Kidney epithelial cell (primary cell): ENCODE measurements at regions not wholly inside any gene's neighbourhood (a gene's known extent, or its start where the extent isn't known, plus 50 kb on each side); places are given as distances from the start of the nearest gene placed in this dataset.

Experiments
- DNase-seq: peaks from one replicate; pipeline ENCODE4 v3.0.0-alpha.2; 2010; ENCODE audit warnings: low read depth
- H3K27me3 ChIP-seq: 2 replicates; pipeline ENCODE4 v1.6.0; 2011; ENCODE audit warnings: low read length; ENCODE audit not compliant: control insufficient read depth, insufficient read depth
- H3K36me3 ChIP-seq: 2 replicates; pipeline ENCODE4 v1.5.1; 2011; ENCODE audit warnings: low read length; ENCODE audit not compliant: control insufficient read depth, insufficient read depth
- H3K4me3 ChIP-seq: 2 replicates; pipeline ENCODE4 v1.5.1; 2011; ENCODE audit warnings: low read depth, mild to moderate bottlenecking, control low read depth, low read length
- CTCF ChIP-seq: IDR thresholded peaks from 2 replicates; pipeline ENCODE4 v1.5.1; 2011; ENCODE audit warnings: mild to moderate bottlenecking, moderate library complexity, low read length, control low read depth, inconsistent platforms; ENCODE audit not compliant: insufficient read depth, poor library complexity, severe bottlenecking

- no peak for DNase-seq
- Histone ChIP-seq H3K36me3 (no peaks in the 10 kb centered on the region), H3K4me3 (no peak overlapping the region), H3K27me3 (no peaks in the 10 kb centered on the region)
- TF ChIP-seq CTCF, result no peak
These were observed 101.2 kb upstream of the POT1 start for GRCh38 chr7:125030756-125031387.

- H3K4me3 ChIP-seq, result no peak overlapping the region
- no peaks in the 10 kb centered on the region for H3K27me3 ChIP-seq
- no peak for DNase-seq
- no peak for TF ChIP-seq CTCF
- no peaks in the 10 kb centered on the region for H3K36me3 ChIP-seq
These were observed 96.0 kb upstream of the POT1 start for GRCh38 chr7:125025620-125026019.

GRCh38 chr7:125020801-125021200 is 91.2 kb upstream of the POT1 start:
- DNase-seq, result no peak
- Histone ChIP-seq H3K36me3 (no peaks in the 10 kb centered on the region), H3K27me3 (no peaks in the 10 kb centered on the region), H3K4me3 (no peak overlapping the region)
- TF ChIP-seq CTCF, result no peak

- Histone ChIP-seq H3K4me3 (no peak overlapping the region), H3K27me3 (no peaks in the 10 kb centered on the region), H3K36me3 (no peaks in the 10 kb centered on the region)
- no peak for TF ChIP-seq CTCF
- no peak for DNase-seq
These were observed 80.9 kb upstream of the POT1 start for GRCh38 chr7:125010540-125010939.

- H3K27me3 ChIP-seq, result no peaks in the 10 kb centered on the region
- no peak overlapping the region for H3K4me3 ChIP-seq
- no peak for TF ChIP-seq CTCF
- no peaks in the 10 kb centered on the region for H3K36me3 ChIP-seq
- no peak for DNase-seq
These were observed 67.2 kb upstream of the POT1 start for GRCh38 chr7:124996778-124997177.
